DND-41 (cell line): ENCODE measurements at regions not wholly inside any gene's neighbourhood (a gene's known extent, or its start where the extent isn't known, plus 50 kb on each side); places are given as distances from the start of the nearest gene placed in this dataset.

Experiments
- ATAC-seq: fragments of 200-7000 bp; cut with Tn5 transposase; 3 replicates; pipeline ENCODE4 v1.9.1; 2021; ENCODE audit warnings: low read depth; ENCODE audit not compliant: insufficient read depth
- DNase-seq: peaks from one replicate; pipeline ENCODE4 v3.0.0-alpha.2; 2020
- H2AFZ ChIP-seq: 2 replicates; pipeline ENCODE4 v1.6.0; 2012; ENCODE audit warnings: low read depth, low read length
- H3K27ac ChIP-seq: 2 replicates; pipeline ENCODE4 v1.5.1; 2012; ENCODE audit warnings: low read length, inconsistent platforms
- H3K27me3 ChIP-seq: fragments of 200-600 bp; sonication (generic); 2 replicates; pipeline ENCODE4 v1.6.0; 2012; ENCODE audit warnings: low read length, mild to moderate bottlenecking, inconsistent platforms; ENCODE audit not compliant: insufficient read depth, poor library complexity
- H3K36me3 ChIP-seq: 2 replicates; pipeline ENCODE4 v1.5.1; 2012; ENCODE audit warnings: low read length, inconsistent platforms; ENCODE audit not compliant: insufficient read depth
- H3K4me1 ChIP-seq: 2 replicates; pipeline ENCODE4 v1.5.1; 2012; ENCODE audit warnings: mild to moderate bottlenecking, low read length; ENCODE audit not compliant: insufficient read depth
- H3K4me2 ChIP-seq: 2 replicates; pipeline ENCODE4 v1.6.0; 2012; ENCODE audit warnings: mild to moderate bottlenecking, moderate library complexity, low read length, inconsistent platforms; ENCODE audit not compliant: insufficient read depth
- H3K4me3 ChIP-seq, 2 experiments: fragments of 200-600 bp in 1 of 2; shearing (Covaris generic) in 1 of 2; 2 replicates each; pipeline ENCODE4 v1.5.1; 2012 to 2016; ENCODE audit warnings: inconsistent platforms in 2 of 2, low read length in 2 of 2, mild to moderate bottlenecking in 2 of 2, low read depth in 1 of 2, moderate library complexity in 1 of 2
- H3K79me2 ChIP-seq: 2 replicates; pipeline ENCODE4 v1.6.0; 2012; ENCODE audit warnings: low read length, inconsistent platforms; ENCODE audit not compliant: insufficient read depth
- H3K9ac ChIP-seq: 2 replicates; pipeline ENCODE4 v1.6.0; 2012; ENCODE audit warnings: low read depth, mild to moderate bottlenecking, inconsistent platforms, low read length, moderate library complexity
- H3K9me3 ChIP-seq: 2 replicates; pipeline ENCODE4 v1.5.1; 2012; ENCODE audit warnings: low read length, moderate library complexity, mild to moderate bottlenecking, inconsistent platforms; ENCODE audit not compliant: insufficient read depth, severe bottlenecking
- H4K20me1 ChIP-seq: 2 replicates; pipeline ENCODE4 v1.6.0; 2012; ENCODE audit warnings: low read length; ENCODE audit not compliant: insufficient read depth
- CTCF ChIP-seq: IDR thresholded peaks from 2 replicates; pipeline ENCODE4 v1.5.1; 2012; ENCODE audit warnings: borderline replicate concordance, low read length, moderate library complexity, mild to moderate bottlenecking; ENCODE audit not compliant: poor library complexity, severe bottlenecking; ENCODE audit errors: extremely low read depth
- EZH2 ChIP-seq: IDR thresholded peaks from 3 replicates; pipeline ENCODE4 v1.6.1; 2012; ENCODE audit warnings: borderline replicate concordance, low read depth, mild to moderate bottlenecking, moderate library complexity, low read length, inconsistent platforms; ENCODE audit not compliant: severe bottlenecking

GRCh38 chr2:8141079-8141707 is 540.7 kb upstream of the ID2 start:
- H3K79me2 ChIP-seq: no peaks in the 10 kb centered on the region
- no peaks in the 10 kb centered on the region for H4K20me1 ChIP-seq
- H3K27me3 ChIP-seq: no peaks in the 10 kb centered on the region
- peaks cover 5% of the 10 kb centered on the region; the same call in 1 of the 2 replicates for H3K4me1 ChIP-seq
- no peak overlapping the region for H3K27ac ChIP-seq
- no peak for TF ChIP-seq CTCF
- no peak for TF ChIP-seq EZH2
- ATAC-seq (no peak), DNase-seq (no peak)
- no peak overlapping the region for H3K9ac ChIP-seq
- H3K36me3 ChIP-seq: no peaks in the 10 kb centered on the region
- H3K4me3 ChIP-seq: no peak overlapping the region
- H3K4me2 ChIP-seq: no peak overlapping the region
- no peak overlapping the region for H2AFZ ChIP-seq
- no peaks in the 10 kb centered on the region for H3K9me3 ChIP-seq

GRCh38 chr2:8141780-8142179 is 540.1 kb upstream of the ID2 start:
- H3K4me2 ChIP-seq: no peak overlapping the region
- no peak overlapping the region for H3K9ac ChIP-seq
- no peak overlapping the region for H3K4me3 ChIP-seq
- no peak overlapping the region for H2AFZ ChIP-seq
- H3K27ac ChIP-seq: no peak overlapping the region
- no peaks in the 10 kb centered on the region for H3K27me3 ChIP-seq
- no peaks in the 10 kb centered on the region for H4K20me1 ChIP-seq
- no peaks in the 10 kb centered on the region for H3K36me3 ChIP-seq
- TF ChIP-seq EZH2: no peak
- TF ChIP-seq CTCF: no peak
- no peaks in the 10 kb centered on the region for H3K9me3 ChIP-seq
- DNase-seq (no peak), ATAC-seq (no peak)
- H3K4me1 ChIP-seq: peaks cover 5% of the 10 kb centered on the region; the same call in 1 of the 2 replicates
- no peaks in the 10 kb centered on the region for H3K79me2 ChIP-seq

GRCh38 chr2:8142461-8142860 is 539.4 kb upstream of the ID2 start:
- Histone ChIP-seq H3K27me3 (no peaks in the 10 kb centered on the region), H2AFZ (no peak overlapping the region), H3K36me3 (no peaks in the 10 kb centered on the region), H4K20me1 (no peaks in the 10 kb centered on the region), H3K4me1 (peaks cover 5% of the 10 kb centered on the region; the same call in 1 of the 2 replicates), H3K9me3 (no peaks in the 10 kb centered on the region), H3K79me2 (no peaks in the 10 kb centered on the region), H3K9ac (no peak overlapping the region), H3K4me2 (no peak overlapping the region), H3K4me3 (no peak overlapping the region), H3K27ac (no peak overlapping the region)
- no peak for ATAC-seq
- no peak for DNase-seq
- TF ChIP-seq CTCF (no peak), EZH2 (no peak)
